ENCODE measurements at regions not wholly inside any gene's neighbourhood (a gene's known extent, or its start where the extent isn't known, plus 50 kb on each side); places are given as distances from the start of the nearest gene placed in this dataset.
A peak's percentile ranks its signal among the peaks of the same experiment; 100 is the strongest.

GRCh38 chr3:140627756-140628155 lies 50.1 kb upstream of the TRIM42 start:
- H3K4me3 ChIP-seq (ENCODE audit: low read depth, low read length), result no peak overlapping the region
- peak; percentile 49 for DNase-seq (ENCODE audit: low read depth)

All from skeletal muscle cell (primary cell).